BLaER1 treated with 17β-estradiol and CSF1 and Interleukin-3, amounts not matched to agents 10 nM and 100 nM (cell line): ENCODE measurements at regions not wholly inside any gene's neighbourhood (a gene's known extent, or its start where the extent isn't known, plus 50 kb on each side); places are given as distances from the start of the nearest gene placed in this dataset.
"Not testable (repeated sequence)": the region's sequence is repeated elsewhere in the genome, so short reads cannot be mapped to it uniquely, and the experiment has no call there.

Experiments
- H3K27ac ChIP-seq, 11 experiments: shearing (Covaris generic); formaldehyde crosslinking; 2 replicates each; pipeline ENCODE4 v1.8.1; 2022
- H3K27me3 ChIP-seq, 11 experiments: shearing (Covaris generic); formaldehyde crosslinking; 2 replicates each; pipeline ENCODE4 v1.8.1; 2022
- H3K36me3 ChIP-seq, 11 experiments: shearing (Covaris generic); formaldehyde crosslinking; 2 replicates each; pipeline ENCODE4 v1.8.1; 2022
- H3K4me1 ChIP-seq, 10 experiments: shearing (Covaris generic); formaldehyde crosslinking; 2 replicates each; pipeline ENCODE4 v1.8.1; 2022
- H3K4me2 ChIP-seq, 11 experiments: shearing (Covaris generic); formaldehyde crosslinking; 2 replicates each; pipeline ENCODE4 v1.8.1; 2022
- H3K4me3 ChIP-seq, 10 experiments: shearing (Covaris generic); formaldehyde crosslinking; 2 replicates each; pipeline ENCODE4 v1.8.1; 2022
- H3K9ac ChIP-seq, 11 experiments: shearing (Covaris generic); formaldehyde crosslinking; 2 replicates each; pipeline ENCODE4 v1.8.1; 2022
- H3K9me3 ChIP-seq, 11 experiments: shearing (Covaris generic); formaldehyde crosslinking; replicated peaks in 1 of 11; 2 replicates each; pipeline ENCODE4 v1.8.1; 2022
- H4K20me1 ChIP-seq, 11 experiments: shearing (Covaris generic); formaldehyde crosslinking; 2 replicates each; pipeline ENCODE4 v1.8.1; 2022
- Cebpa-rat ChIP-seq, 11 experiments: shearing (Covaris generic); IDR thresholded peaks; 2 replicates each; pipeline ENCODE4 v1.8.1; 2022

GRCh38 chr2:57696016-57696415 is 350.6 kb upstream of the VRK2 start:
- no peak overlapping the region for H3K27ac ChIP-seq
- H3K4me2 ChIP-seq = no peak overlapping the region
- no peak overlapping the region for H3K4me3 ChIP-seq
- H3K9ac ChIP-seq = no peak overlapping the region
- no peak for TF ChIP-seq Cebpa-rat (IDR thresholded peaks at IDR 0.05)
- peaks cover 0 to 33% (median 25%) of the 10 kb centered on the region in 10 experiments; a peak in 16 of 20 replicates for H3K4me1 ChIP-seq
- H4K20me1 ChIP-seq = no peaks in the 10 kb centered on the region
- no peaks in the 10 kb centered on the region for H3K36me3 ChIP-seq
- no peaks in the 10 kb centered on the region for H3K27me3 ChIP-seq
- peaks cover under 1 to 11% (median 10%) of the 10 kb centered on the region in 11 experiments; a peak in 17 of 22 replicates for H3K9me3 ChIP-seq

GRCh38 chr2:57698392-57698791 is 348.2 kb upstream of the VRK2 start:
- H3K4me3 ChIP-seq = no peak overlapping the region
- no peaks in the 10 kb centered on the region for H3K9me3 ChIP-seq
- no peaks in the 10 kb centered on the region for H3K36me3 ChIP-seq
- peaks cover 0 to 23% (median 17%) of the 10 kb centered on the region in 10 experiments; a peak in 15 of 20 replicates for H3K4me1 ChIP-seq
- no peak for TF ChIP-seq Cebpa-rat (IDR thresholded peaks at IDR 0.05)
- H4K20me1 ChIP-seq = no peaks in the 10 kb centered on the region
- no peak overlapping the region for H3K27ac ChIP-seq
- no peak overlapping the region for H3K4me2 ChIP-seq
- no peak overlapping the region for H3K9ac ChIP-seq
- no peaks in the 10 kb centered on the region for H3K27me3 ChIP-seq

GRCh38 chr2:57698935-57699449 is 347.6 kb upstream of the VRK2 start:
- Histone ChIP-seq H4K20me1 (no peaks in the 10 kb centered on the region), H3K4me2 (peak overlapping the region in 7 of 11 experiments; percentile 22 to 52 (median 43); a peak in 12 of 22 replicates), H3K4me3 (no peak overlapping the region), H3K27ac (no peak overlapping the region), H3K27me3 (no peaks in the 10 kb centered on the region), H3K4me1 (peaks cover 0 to 17% (median 12%) of the 10 kb centered on the region in 10 experiments; a peak in 13 of 20 replicates), H3K9me3 (no peaks in the 10 kb centered on the region), H3K36me3 (no peaks in the 10 kb centered on the region), H3K9ac (no peak overlapping the region)
- no peak for TF ChIP-seq Cebpa-rat (IDR thresholded peaks at IDR 0.05)

GRCh38 chr2:57701391-57701791 is 345.2 kb upstream of the VRK2 start:
- Histone ChIP-seq H3K4me1 (peaks cover 0 to 13% (median 9%) of the 10 kb centered on the region in 10 experiments; a peak in 11 of 20 replicates), H3K9me3 (no peaks in the 10 kb centered on the region), H3K27me3 (no peaks in the 10 kb centered on the region), H3K4me3 (no peak overlapping the region), H3K9ac (no peak overlapping the region), H4K20me1 (no peaks in the 10 kb centered on the region), H3K27ac (no peak overlapping the region), H3K4me2 (no peak overlapping the region), H3K36me3 (no peaks in the 10 kb centered on the region)
- TF ChIP-seq Cebpa-rat (IDR thresholded peaks at IDR 0.05) = no peak

GRCh38 chr2:57703407-57703806 is 343.2 kb upstream of the VRK2 start:
- no peak for TF ChIP-seq Cebpa-rat (IDR thresholded peaks at IDR 0.05)
- no peak overlapping the region for H3K4me2 ChIP-seq

GRCh38 chr2:57707794-57708193 is 338.8 kb upstream of the VRK2 start:
- not testable (repeated sequence) for H3K27ac ChIP-seq, H3K9me3 ChIP-seq, H3K4me1 ChIP-seq, H3K36me3 ChIP-seq, H3K4me2 ChIP-seq, H4K20me1 ChIP-seq, H3K9ac ChIP-seq, H3K27me3 ChIP-seq, H3K4me3 ChIP-seq

More at GRCh38 chr2:57703407-57703806, 343.2 kb upstream of the VRK2 start:
- no peak overlapping the region for H3K9ac ChIP-seq
- no peaks in the 10 kb centered on the region for H4K20me1 ChIP-seq
- H3K4me3 ChIP-seq = no peak overlapping the region
- H3K36me3 ChIP-seq = no peaks in the 10 kb centered on the region
- H3K27ac ChIP-seq = no peak overlapping the region
- peaks cover 0 to 13% (median 9%) of the 10 kb centered on the region in 10 experiments; a peak in 11 of 20 replicates for H3K4me1 ChIP-seq
- no peaks in the 10 kb centered on the region for H3K27me3 ChIP-seq
- H3K9me3 ChIP-seq = no peaks in the 10 kb centered on the region

GRCh38 chr2:57711991-57712390 is 334.6 kb upstream of the VRK2 start:
- H3K4me3 ChIP-seq = no peak overlapping the region
- H3K4me1 ChIP-seq = peaks cover 0 to 4% (median 0%) of the 10 kb centered on the region in 10 experiments; a peak in 1 of 20 replicates
- no peaks in the 10 kb centered on the region for H3K27me3 ChIP-seq
- no peaks in the 10 kb centered on the region for H4K20me1 ChIP-seq
- no peaks in the 10 kb centered on the region for H3K36me3 ChIP-seq
- H3K9ac ChIP-seq = no peak overlapping the region
- H3K9me3 ChIP-seq = no peaks in the 10 kb centered on the region
- no peak overlapping the region for H3K4me2 ChIP-seq
- no peak overlapping the region for H3K27ac ChIP-seq
- TF ChIP-seq Cebpa-rat (IDR thresholded peaks at IDR 0.05) = no peak

- H3K4me1 ChIP-seq = peaks cover 0 to 14% (median 5%) of the 10 kb centered on the region in 10 experiments; a peak in 10 of 20 replicates
- H3K4me3 ChIP-seq = no peak overlapping the region
- peak overlapping the region in 9 of 11 experiments; percentile 5 to 48 (median 23); a peak in 10 of 22 replicates for H3K4me2 ChIP-seq
- H4K20me1 ChIP-seq = no peaks in the 10 kb centered on the region
- no peak overlapping the region for H3K27ac ChIP-seq
- no peaks in the 10 kb centered on the region for H3K27me3 ChIP-seq
- no peak overlapping the region for H3K9ac ChIP-seq
- no peaks in the 10 kb centered on the region for H3K9me3 ChIP-seq
- TF ChIP-seq Cebpa-rat (IDR thresholded peaks at IDR 0.05) = no peak
- no peaks in the 10 kb centered on the region for H3K36me3 ChIP-seq
Measured at GRCh38 chr2:57720728-57721627, 325.6 kb upstream of the VRK2 start.

- Histone ChIP-seq H3K4me3 (no peak overlapping the region), H3K4me1 (peaks cover 0 to 17% (median 11%) of the 10 kb centered on the region in 10 experiments; a peak in 12 of 20 replicates), H3K9me3 (no peaks in the 10 kb centered on the region), H3K27me3 (no peaks in the 10 kb centered on the region), H3K4me2 (peak overlapping the region in 5 of 11 experiments; percentile 33 to 49 (median 41); a peak in 8 of 22 replicates), H3K9ac (no peak overlapping the region), H4K20me1 (no peaks in the 10 kb centered on the region), H3K36me3 (no peaks in the 10 kb centered on the region), H3K27ac (no peak overlapping the region)
- no peak for TF ChIP-seq Cebpa-rat (IDR thresholded peaks at IDR 0.05)
Measured at GRCh38 chr2:57725337-57725947, 321.2 kb upstream of the VRK2 start.
